ENCODE measurements at regions not wholly inside any gene's neighbourhood (a gene's known extent, or its start where the extent isn't known, plus 50 kb on each side); places are given as distances from the start of the nearest gene placed in this dataset.

DNA sequence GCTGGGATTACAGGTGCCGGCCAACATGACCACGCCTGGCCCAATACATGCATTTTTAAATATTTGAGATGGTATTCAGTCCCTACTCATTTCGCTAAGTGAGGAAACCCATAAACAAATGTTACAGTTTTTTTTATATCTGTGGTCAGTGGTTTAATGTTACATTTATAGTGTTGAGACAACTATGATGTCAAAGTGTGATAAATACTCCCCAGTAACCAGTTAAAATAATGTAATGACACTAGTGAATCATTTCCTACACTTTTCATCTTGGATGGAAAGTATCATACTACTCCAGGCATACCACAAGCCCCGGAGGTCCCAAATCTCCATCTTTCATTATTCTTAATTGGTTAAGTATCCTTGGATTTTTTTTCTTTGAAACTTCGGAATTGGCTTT lies 87.5 kb upstream of the KIF26B start (continued):
- TF ChIP-seq, protein P1, sequence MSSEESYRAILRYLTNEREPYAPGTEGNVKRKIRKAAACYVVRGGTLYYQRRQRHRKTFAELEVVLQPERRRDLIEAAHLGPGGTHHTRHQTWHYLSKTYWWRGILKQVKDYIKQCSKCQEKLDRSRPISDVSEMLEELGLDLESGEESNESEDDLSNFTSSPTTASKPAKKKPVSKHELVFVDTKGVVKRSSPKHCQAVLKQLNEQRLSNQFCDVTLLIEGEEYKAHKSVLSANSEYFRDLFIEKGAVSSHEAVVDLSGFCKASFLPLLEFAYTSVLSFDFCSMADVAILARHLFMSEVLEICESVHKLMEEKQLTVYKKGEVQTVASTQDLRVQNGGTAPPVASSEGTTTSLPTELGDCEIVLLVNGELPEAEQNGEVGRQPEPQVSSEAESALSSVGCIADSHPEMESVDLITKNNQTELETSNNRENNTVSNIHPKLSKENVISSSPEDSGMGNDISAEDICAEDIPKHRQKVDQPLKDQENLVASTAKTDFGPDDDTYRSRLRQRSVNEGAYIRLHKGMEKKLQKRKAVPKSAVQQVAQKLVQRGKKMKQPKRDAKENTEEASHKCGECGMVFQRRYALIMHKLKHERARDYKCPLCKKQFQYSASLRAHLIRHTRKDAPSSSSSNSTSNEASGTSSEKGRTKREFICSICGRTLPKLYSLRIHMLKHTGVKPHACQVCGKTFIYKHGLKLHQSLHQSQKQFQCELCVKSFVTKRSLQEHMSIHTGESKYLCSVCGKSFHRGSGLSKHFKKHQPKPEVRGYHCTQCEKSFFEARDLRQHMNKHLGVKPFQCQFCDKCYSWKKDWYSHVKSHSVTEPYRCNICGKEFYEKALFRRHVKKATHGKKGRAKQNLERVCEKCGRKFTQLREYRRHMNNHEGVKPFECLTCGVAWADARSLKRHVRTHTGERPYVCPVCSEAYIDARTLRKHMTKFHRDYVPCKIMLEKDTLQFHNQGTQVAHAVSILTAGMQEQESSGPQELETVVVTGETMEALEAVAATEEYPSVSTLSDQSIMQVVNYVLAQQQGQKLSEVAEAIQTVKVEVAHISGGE (tag by site-specific recombination; conservative IDR thresholded peaks at IDR 0.05; ENCODE audit: low read depth), result no peak
- no peak for TF ChIP-seq ZNF248 (tag by site-specific recombination; IDR thresholded peaks at IDR 0.05)
- TF ChIP-seq ZNF366 (tag by site-specific recombination; conservative IDR thresholded peaks at IDR 0.05), result peak; percentile 79
- TF ChIP-seq ZNF138 (tag by site-specific recombination; IDR thresholded peaks at IDR 0.05; ENCODE audit: borderline replicate concordance), result no peak
- no peak for TF ChIP-seq ZNF639 (tag by site-specific recombination; IDR thresholded peaks at IDR 0.05)
- TF ChIP-seq GLI2 (tag by site-specific recombination; IDR thresholded peaks at IDR 0.05; ENCODE audit: borderline replicate concordance, low read depth), result 0 out of 2 replicates have a peak, but pooled peaks have one; percentile 77
- TF ChIP-seq ZFP3 (tag by site-specific recombination; IDR thresholded peaks at IDR 0.05; ENCODE audit: low read depth), result no peak
- TF ChIP-seq ZNF324 (tag by site-specific recombination; IDR thresholded peaks at IDR 0.05), result 0 out of 2 replicates have a peak, but pooled peaks have one; percentile 27
- TF ChIP-seq GLIS1 (tag by site-specific recombination; IDR thresholded peaks at IDR 0.05), result 0 out of 2 replicates have a peak, but pooled peaks have one; percentile 26
- peak; percentile 46; the same call in 1 of the 2 replicates for TF ChIP-seq ZNF10 (tag by site-specific recombination; IDR thresholded peaks at IDR 0.05)
- TF ChIP-seq, protein P2, sequence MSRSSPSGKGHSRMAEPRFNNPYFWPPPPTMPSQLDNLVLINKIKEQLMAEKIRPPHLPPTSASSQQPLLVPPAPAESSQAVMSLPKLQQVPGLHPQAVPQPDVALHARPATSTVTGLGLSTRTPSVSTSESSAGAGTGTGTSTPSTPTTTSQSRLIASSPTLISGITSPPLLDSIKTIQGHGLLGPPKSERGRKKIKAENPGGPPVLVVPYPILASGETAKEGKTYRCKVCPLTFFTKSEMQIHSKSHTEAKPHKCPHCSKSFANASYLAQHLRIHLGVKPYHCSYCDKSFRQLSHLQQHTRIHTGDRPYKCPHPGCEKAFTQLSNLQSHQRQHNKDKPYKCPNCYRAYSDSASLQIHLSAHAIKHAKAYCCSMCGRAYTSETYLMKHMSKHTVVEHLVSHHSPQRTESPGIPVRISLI (tag by site-specific recombination; IDR thresholded peaks at IDR 0.05), result peak; percentile 92
- peak; percentile 40; the same call in 1 of the 2 replicates for TF ChIP-seq ZSCAN30 (tag by site-specific recombination; IDR thresholded peaks at IDR 0.05)
- TF ChIP-seq ZNF580 (tag by site-specific recombination; IDR thresholded peaks at IDR 0.05), result peak; percentile 49; the same call in 1 of the 2 replicates
- no peak for TF ChIP-seq TRIM28 (IDR thresholded peaks at IDR 0.05; ENCODE audit: borderline replicate concordance, low read length)
- TF ChIP-seq ZNF777 (tag by site-specific recombination; IDR thresholded peaks at IDR 0.05; ENCODE audit: borderline replicate concordance), result no peak
- TF ChIP-seq ZNF184 (tag by site-specific recombination; IDR thresholded peaks at IDR 0.05), result peak; percentile 79
- TF ChIP-seq KLF8 (tag by site-specific recombination; IDR thresholded peaks at IDR 0.05), result peak; percentile 25; the same call in 1 of the 2 replicates
- 0 out of 2 replicates have a peak, but pooled peaks have one; percentile 44 for TF ChIP-seq ZNF394 (tag by site-specific recombination; IDR thresholded peaks at IDR 0.05; ENCODE audit: borderline replicate concordance)
- TF ChIP-seq ATF2 (tag by site-specific recombination; IDR thresholded peaks at IDR 0.05; ENCODE audit: low read depth), result peak; percentile 36; the same call in 1 of the 2 replicates
- TF ChIP-seq ZBTB17 (tag by site-specific recombination; IDR thresholded peaks at IDR 0.05), result peak; percentile 36; the same call in 1 of the 2 replicates
- peak; percentile 60; the same call in 1 of the 2 replicates for TF ChIP-seq ZNF626 (tag by site-specific recombination; IDR thresholded peaks at IDR 0.05)
- peak; percentile 86 for TF ChIP-seq OSR2 (tag by site-specific recombination; IDR thresholded peaks at IDR 0.05)
- TF ChIP-seq ZNF629 (tag by site-specific recombination; IDR thresholded peaks at IDR 0.05), result peak; percentile 84
- TF ChIP-seq ZFP69B (tag by site-specific recombination; IDR thresholded peaks at IDR 0.05), result 0 out of 2 replicates have a peak, but pooled peaks have one; percentile 26
- TF ChIP-seq HIC1 (tag by site-specific recombination; IDR thresholded peaks at IDR 0.05), result peak; percentile 88

Measured in HEK293 (cell line).